HFF-Myc (cell line): ENCODE measurements at regions not wholly inside any gene's neighbourhood (a gene's known extent, or its start where the extent isn't known, plus 50 kb on each side); places are given as distances from the start of the nearest gene placed in this dataset.
"Not testable (repeated sequence)": the region's sequence is repeated elsewhere in the genome, so short reads cannot be mapped to it uniquely, and the experiment has no call there.

Source experiments
- DNase-seq: peaks from one replicate; pipeline ENCODE4 v3.0.0-alpha.2; 2011; ENCODE audit warnings: low read depth; ENCODE audit errors: extremely low read depth
- H3K4me3 ChIP-seq: replicated peaks from 2 replicates; pipeline ENCODE4 v1.5.1; 2011; ENCODE audit warnings: low read depth, mild to moderate bottlenecking, control low read depth, low read length
- TF ChIP-seq, protein P1 (sequence below): IDR thresholded peaks from 2 replicates; pipeline ENCODE4 v1.5.1; 2012; ENCODE audit warnings: mild to moderate bottlenecking, low read depth, low read length, control low read depth; ENCODE audit errors: missing control alignments

DNA sequence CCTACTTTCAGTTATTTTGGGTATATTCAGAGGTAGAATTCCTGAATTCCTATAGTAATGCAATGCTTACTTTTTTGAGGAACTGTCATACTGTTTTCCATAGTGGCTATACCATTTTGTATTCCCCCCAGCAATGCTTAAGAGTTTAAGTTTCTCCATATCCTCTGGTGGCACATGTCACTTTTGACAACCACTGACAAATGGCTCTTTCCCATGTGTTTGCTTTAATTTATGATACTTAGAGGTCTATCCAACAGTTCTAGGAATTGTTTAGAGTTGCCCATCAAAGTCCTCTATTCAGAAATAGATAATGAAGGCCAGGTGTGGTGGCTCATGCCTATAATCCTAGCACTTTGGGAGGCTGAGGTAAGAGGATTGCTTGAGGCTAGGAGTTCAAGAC lies 128.9 kb upstream of the CFAP20DC start:
- no peak overlapping the region for H3K4me3 ChIP-seq
- DNase-seq = no peak
- TF ChIP-seq, protein P1, sequence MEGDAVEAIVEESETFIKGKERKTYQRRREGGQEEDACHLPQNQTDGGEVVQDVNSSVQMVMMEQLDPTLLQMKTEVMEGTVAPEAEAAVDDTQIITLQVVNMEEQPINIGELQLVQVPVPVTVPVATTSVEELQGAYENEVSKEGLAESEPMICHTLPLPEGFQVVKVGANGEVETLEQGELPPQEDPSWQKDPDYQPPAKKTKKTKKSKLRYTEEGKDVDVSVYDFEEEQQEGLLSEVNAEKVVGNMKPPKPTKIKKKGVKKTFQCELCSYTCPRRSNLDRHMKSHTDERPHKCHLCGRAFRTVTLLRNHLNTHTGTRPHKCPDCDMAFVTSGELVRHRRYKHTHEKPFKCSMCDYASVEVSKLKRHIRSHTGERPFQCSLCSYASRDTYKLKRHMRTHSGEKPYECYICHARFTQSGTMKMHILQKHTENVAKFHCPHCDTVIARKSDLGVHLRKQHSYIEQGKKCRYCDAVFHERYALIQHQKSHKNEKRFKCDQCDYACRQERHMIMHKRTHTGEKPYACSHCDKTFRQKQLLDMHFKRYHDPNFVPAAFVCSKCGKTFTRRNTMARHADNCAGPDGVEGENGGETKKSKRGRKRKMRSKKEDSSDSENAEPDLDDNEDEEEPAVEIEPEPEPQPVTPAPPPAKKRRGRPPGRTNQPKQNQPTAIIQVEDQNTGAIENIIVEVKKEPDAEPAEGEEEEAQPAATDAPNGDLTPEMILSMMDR = no peak

DNA sequence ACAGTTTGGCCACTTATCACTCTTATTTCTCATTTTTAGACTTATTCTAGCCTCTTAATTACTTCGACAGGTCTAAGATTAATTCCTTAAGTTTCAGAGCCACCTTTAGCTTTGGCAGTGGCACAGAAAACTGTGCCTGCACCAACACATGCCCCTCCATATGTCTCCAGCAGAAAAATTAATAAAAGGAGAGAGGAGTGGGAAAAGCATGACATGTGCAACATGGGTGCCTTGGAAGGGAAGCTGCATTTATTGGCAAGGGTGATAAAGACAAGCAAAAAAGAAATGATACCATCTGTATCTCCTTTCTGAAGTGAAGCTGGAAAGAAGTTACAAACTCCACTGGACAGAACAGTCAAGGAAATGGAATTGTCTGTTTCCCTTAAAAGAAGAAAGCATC lies 121.7 kb upstream of the CFAP20DC start:
- no peak for DNase-seq
- TF ChIP-seq, protein P1 = no peak
- H3K4me3 ChIP-seq = no peak overlapping the region

GRCh38 chr3:59170166-59170565 lies 120.3 kb upstream of the CFAP20DC start:
- not testable (repeated sequence) for DNase-seq, H3K4me3 ChIP-seq

GRCh38 chr3:59167756-59168155 lies 117.9 kb upstream of the CFAP20DC start:
- DNase-seq = no peak
- TF ChIP-seq, protein P1 = no peak

GRCh38 chr3:59163953-59164352 lies 114.1 kb upstream of the CFAP20DC start:
- no peak for DNase-seq
- TF ChIP-seq, protein P1 = no peak

More at GRCh38 chr3:59167756-59168155, 117.9 kb upstream of the CFAP20DC start:
- H3K4me3 ChIP-seq = no peak overlapping the region

DNA sequence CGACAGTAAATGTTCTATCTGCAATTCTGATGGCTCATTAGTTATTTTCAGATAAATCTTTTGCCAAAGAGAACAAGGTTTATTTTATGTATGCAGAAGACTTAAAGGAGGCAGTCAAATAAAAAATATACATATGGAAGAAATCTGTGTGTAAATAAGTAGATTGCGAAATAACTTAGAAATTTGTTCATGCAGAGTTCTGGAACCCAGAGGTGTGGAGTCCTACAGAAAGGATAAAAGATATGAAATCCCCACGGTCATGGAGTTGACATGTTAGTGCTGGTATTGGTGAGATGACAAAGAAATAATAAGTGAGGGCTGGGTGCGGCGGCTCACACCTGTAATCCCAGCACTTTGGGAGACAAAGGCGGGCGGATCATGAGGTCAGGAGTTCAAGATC lies 111.2 kb upstream of the CFAP20DC start:
- no peak for DNase-seq
- TF ChIP-seq, protein P1 = no peak
- H3K4me3 ChIP-seq = no peak overlapping the region

More at GRCh38 chr3:59163953-59164352, 114.1 kb upstream of the CFAP20DC start:
- H3K4me3 ChIP-seq = no peak overlapping the region

- DNase-seq = no peak
- TF ChIP-seq, protein P1 = no peak
- H3K4me3 ChIP-seq = no peak overlapping the region
Measured at GRCh38 chr3:59160133-59160746, 110.4 kb upstream of the CFAP20DC start.
